CD8-positive, alpha-beta memory T cell (primary cell): ENCODE measurements at regions not wholly inside any gene's neighbourhood (a gene's known extent, or its start where the extent isn't known, plus 50 kb on each side); places are given as distances from the start of the nearest gene placed in this dataset.

ENCODE experiments used
- CTCF ChIA-PET: fragments of 350-600 bp; sonication (Branson Sonifier 250); formaldehyde crosslinking; loops from one replicate; lab custom pipeline; 2021; ENCODE audit warnings: antibody characterized with exemption; lab: Charles Lee
- POLR2A ChIA-PET: fragments of 350-600 bp; sonication (Branson Sonifier 250); formaldehyde crosslinking; loops from one replicate; lab custom pipeline; 2021; ENCODE audit warnings: antibody characterized with exemption; lab: Charles Lee
- DNase-seq, 5 donors: peaks; one replicate each; pipeline versions ENCODE4 v3.0.0 to v3.0.0-alpha.2; 2020 to 2022; ENCODE audit warnings: mixed read lengths in 1 of 5
- H3K27ac ChIP-seq: one replicate; pipeline ENCODE4 v1.7.0; 2013; ENCODE audit warnings: low read depth, mild to moderate bottlenecking, low read length, moderate library complexity
- H3K27me3 ChIP-seq: 2 replicates; pipeline ENCODE4 v1.7.0; 2013; ENCODE audit warnings: low read length, mild to moderate bottlenecking; ENCODE audit not compliant: insufficient read depth, poor library complexity, severe bottlenecking
- H3K36me3 ChIP-seq: 2 replicates; pipeline ENCODE4 v1.7.0; 2013; ENCODE audit warnings: mild to moderate bottlenecking, low read length, moderate library complexity; ENCODE audit not compliant: insufficient read depth
- H3K4me1 ChIP-seq: 2 replicates; pipeline ENCODE4 v1.7.0; 2013; ENCODE audit warnings: mild to moderate bottlenecking, low read length, moderate library complexity; ENCODE audit not compliant: insufficient read depth
- H3K4me3 ChIP-seq: 2 replicates; pipeline ENCODE4 v1.7.0; 2013; ENCODE audit warnings: mild to moderate bottlenecking, low read length
- H3K9me3 ChIP-seq: 2 replicates; pipeline ENCODE4 v1.7.0; 2013; ENCODE audit warnings: mild to moderate bottlenecking, low read length
- H3K27ac Mint-ChIP-seq, 8 donors: one replicate each; pipeline ENCODE4 v1.8.0; 2020 to 2021; ENCODE audit warnings: mixed read lengths in 8 of 8, mild to moderate bottlenecking in 6 of 8, inconsistent platforms in 3 of 8, moderate library complexity in 3 of 8
- H3K27me3 Mint-ChIP-seq, 2 donors: one replicate each; pipeline ENCODE4 v1.8.0; 2020 to 2021; ENCODE audit warnings: mixed read lengths in 2 of 2, mild to moderate bottlenecking in 1 of 2, moderate library complexity in 1 of 2
- H3K36me3 Mint-ChIP-seq, 3 donors: one replicate each; pipeline ENCODE4 v1.8.0; 2020 to 2021; ENCODE audit warnings: mixed read lengths in 3 of 3, inconsistent platforms in 1 of 3, mild to moderate bottlenecking in 1 of 3
- H3K4me1 Mint-ChIP-seq, 3 donors: one replicate each; pipeline ENCODE4 v1.8.0; 2020 to 2021; ENCODE audit warnings: mixed read lengths in 3 of 3, inconsistent platforms in 1 of 3, mild to moderate bottlenecking in 1 of 3
- H3K4me3 Mint-ChIP-seq, 7 donors: one replicate each; pipeline ENCODE4 v1.8.0; 2020 to 2021; ENCODE audit warnings: mixed read lengths in 7 of 7, mild to moderate bottlenecking in 6 of 7, moderate library complexity in 4 of 7, inconsistent platforms in 2 of 7
- H3K9me3 Mint-ChIP-seq, 5 donors: one replicate each; pipeline ENCODE4 v1.8.0; 2020 to 2022; ENCODE audit warnings: mixed read lengths in 5 of 5, mild to moderate bottlenecking in 3 of 5, moderate library complexity in 2 of 5, inconsistent platforms in 1 of 5

- Histone ChIP-seq H3K4me1 (no peaks in the 10 kb centered on the region), H3K36me3 (no peaks in the 10 kb centered on the region), H3K4me3 (no peak overlapping the region), H3K9me3 (no peaks in the 10 kb centered on the region), H3K27ac (no peak overlapping the region), H3K27me3 (no peaks in the 10 kb centered on the region)
- no peak overlapping the region for H3K27ac Mint-ChIP-seq
- DNase-seq: no peak
- no peaks in the 10 kb centered on the region for H3K27me3 Mint-ChIP-seq
- no peak overlapping the region for H3K4me3 Mint-ChIP-seq
- POLR2A ChIA-PET: no interaction called here
- no peaks in the 10 kb centered on the region for H3K36me3 Mint-ChIP-seq
- CTCF ChIA-PET: no interaction called here
- no peaks in the 10 kb centered on the region for H3K4me1 Mint-ChIP-seq
- peaks cover 2 to 12% (median 8%) of the 10 kb centered on the region in 5 donors for H3K9me3 Mint-ChIP-seq
Observed at GRCh38 chr2:150081775-150082481, 405.5 kb downstream of the RND3 start.

- ChIA-PET POLR2A (no interaction called here), CTCF (no interaction called here)
- no peak for DNase-seq
- H3K4me1 Mint-ChIP-seq: no peaks in the 10 kb centered on the region
- Histone ChIP-seq H3K36me3 (no peaks in the 10 kb centered on the region), H3K27me3 (no peaks in the 10 kb centered on the region), H3K4me3 (no peak overlapping the region), H3K4me1 (no peaks in the 10 kb centered on the region), H3K27ac (no peak overlapping the region), H3K9me3 (no peaks in the 10 kb centered on the region)
- no peaks in the 10 kb centered on the region for H3K36me3 Mint-ChIP-seq
- peaks cover 0 to 14% (median 5%) of the 10 kb centered on the region in 5 donors for H3K9me3 Mint-ChIP-seq
- H3K27me3 Mint-ChIP-seq: no peaks in the 10 kb centered on the region
- H3K27ac Mint-ChIP-seq: no peak overlapping the region
- no peak overlapping the region for H3K4me3 Mint-ChIP-seq
Observed at GRCh38 chr2:150076281-150076680, 411.2 kb downstream of the RND3 start.

- no peaks in the 10 kb centered on the region for H3K36me3 Mint-ChIP-seq
Observed at GRCh38 chr2:150075831-150076230, 411.6 kb downstream of the RND3 start.

GRCh38 chr2:150066490-150066889 is 421.0 kb downstream of the RND3 start:
- Mint-ChIP-seq H3K9me3 (peaks cover 0 to 12% (median 1%) of the 10 kb centered on the region in 5 donors), H3K36me3 (no peaks in the 10 kb centered on the region), H3K4me1 (no peaks in the 10 kb centered on the region), H3K4me3 (no peak overlapping the region), H3K27me3 (no peaks in the 10 kb centered on the region), H3K27ac (no peak overlapping the region)
- Histone ChIP-seq H3K27me3 (no peaks in the 10 kb centered on the region), H3K4me3 (no peak overlapping the region), H3K9me3 (no peaks in the 10 kb centered on the region), H3K36me3 (no peaks in the 10 kb centered on the region), H3K27ac (no peak overlapping the region), H3K4me1 (no peaks in the 10 kb centered on the region)
- ChIA-PET CTCF (no interaction called here), POLR2A (no interaction called here)
- no peak for DNase-seq

More at GRCh38 chr2:150075831-150076230, 411.6 kb downstream of the RND3 start:
- no peak for DNase-seq
- H3K4me1 ChIP-seq: no peaks in the 10 kb centered on the region
- Mint-ChIP-seq H3K4me3 (no peak overlapping the region), H3K9me3 (peaks cover 0 to 14% (median 5%) of the 10 kb centered on the region in 5 donors), H3K4me1 (no peaks in the 10 kb centered on the region), H3K27ac (peak overlapping the region in 1 of 8 donors; percentile 37), H3K27me3 (no peaks in the 10 kb centered on the region)
- H3K27ac ChIP-seq: no peak overlapping the region
- no peaks in the 10 kb centered on the region for H3K36me3 ChIP-seq
- H3K27me3 ChIP-seq: no peaks in the 10 kb centered on the region
- H3K4me3 ChIP-seq: no peak overlapping the region
- ChIA-PET POLR2A (no interaction called here), CTCF (no interaction called here)
- no peaks in the 10 kb centered on the region for H3K9me3 ChIP-seq

- CTCF ChIA-PET: no interaction called here
- H3K27me3 Mint-ChIP-seq: no peaks in the 10 kb centered on the region
Observed at GRCh38 chr2:150063931-150064548, 423.4 kb downstream of the RND3 start.

GRCh38 chr2:150063432-150063889 is 424.0 kb downstream of the RND3 start:
- no peaks in the 10 kb centered on the region for H3K4me1 ChIP-seq
- Mint-ChIP-seq H3K27me3 (no peaks in the 10 kb centered on the region), H3K9me3 (peaks cover 0 to 8% (median 0%) of the 10 kb centered on the region in 5 donors), H3K4me3 (no peak overlapping the region), H3K36me3 (no peaks in the 10 kb centered on the region), H3K4me1 (no peaks in the 10 kb centered on the region), H3K27ac (no peak overlapping the region)
- H3K9me3 ChIP-seq: no peaks in the 10 kb centered on the region
- no peak overlapping the region for H3K4me3 ChIP-seq
- no peak overlapping the region for H3K27ac ChIP-seq
- POLR2A ChIA-PET: no interaction called here
- CTCF ChIA-PET: no interaction called here
- no peak for DNase-seq
- no peaks in the 10 kb centered on the region for H3K36me3 ChIP-seq
- H3K27me3 ChIP-seq: no peaks in the 10 kb centered on the region

More at GRCh38 chr2:150063931-150064548, 423.4 kb downstream of the RND3 start:
- POLR2A ChIA-PET: no interaction called here
- Mint-ChIP-seq H3K9me3 (peaks cover 0 to 8% (median 0%) of the 10 kb centered on the region in 5 donors), H3K4me1 (no peaks in the 10 kb centered on the region), H3K4me3 (no peak overlapping the region), H3K27ac (no peak overlapping the region), H3K36me3 (no peaks in the 10 kb centered on the region)
- no peak overlapping the region for H3K4me3 ChIP-seq
- DNase-seq: no peak
- no peaks in the 10 kb centered on the region for H3K36me3 ChIP-seq
- no peak overlapping the region for H3K27ac ChIP-seq
- H3K27me3 ChIP-seq: no peaks in the 10 kb centered on the region
- H3K4me1 ChIP-seq: no peaks in the 10 kb centered on the region
- H3K9me3 ChIP-seq: no peaks in the 10 kb centered on the region

GRCh38 chr2:150062416-150062815 is 425.1 kb downstream of the RND3 start:
- Mint-ChIP-seq H3K27ac (no peak overlapping the region), H3K9me3 (peaks cover 0 to 8% (median 0%) of the 10 kb centered on the region in 5 donors), H3K4me3 (no peak overlapping the region), H3K36me3 (no peaks in the 10 kb centered on the region), H3K4me1 (no peaks in the 10 kb centered on the region), H3K27me3 (no peaks in the 10 kb centered on the region)
- Histone ChIP-seq H3K4me3 (no peak overlapping the region), H3K4me1 (no peaks in the 10 kb centered on the region), H3K27ac (no peak overlapping the region), H3K9me3 (no peaks in the 10 kb centered on the region), H3K36me3 (no peaks in the 10 kb centered on the region), H3K27me3 (no peaks in the 10 kb centered on the region)
- DNase-seq: no peak
- CTCF ChIA-PET: no interaction called here
- POLR2A ChIA-PET: no interaction called here

- Mint-ChIP-seq H3K4me1 (no peaks in the 10 kb centered on the region), H3K36me3 (no peaks in the 10 kb centered on the region), H3K27me3 (no peaks in the 10 kb centered on the region), H3K27ac (no peak overlapping the region), H3K9me3 (peaks cover 0 to 8% (median 2%) of the 10 kb centered on the region in 5 donors), H3K4me3 (no peak overlapping the region)
- Histone ChIP-seq H3K9me3 (no peaks in the 10 kb centered on the region), H3K4me1 (no peaks in the 10 kb centered on the region), H3K36me3 (no peaks in the 10 kb centered on the region), H3K4me3 (no peak overlapping the region), H3K27me3 (no peaks in the 10 kb centered on the region), H3K27ac (no peak overlapping the region)
- CTCF ChIA-PET: no interaction called here
- POLR2A ChIA-PET: no interaction called here
- no peak for DNase-seq
Observed at GRCh38 chr2:150060341-150060740, 427.1 kb downstream of the RND3 start.
